ENCODE measurements at regions not wholly inside any gene's neighbourhood (a gene's known extent, or its start where the extent isn't known, plus 50 kb on each side); places are given as distances from the start of the nearest gene placed in this dataset.

DNA sequence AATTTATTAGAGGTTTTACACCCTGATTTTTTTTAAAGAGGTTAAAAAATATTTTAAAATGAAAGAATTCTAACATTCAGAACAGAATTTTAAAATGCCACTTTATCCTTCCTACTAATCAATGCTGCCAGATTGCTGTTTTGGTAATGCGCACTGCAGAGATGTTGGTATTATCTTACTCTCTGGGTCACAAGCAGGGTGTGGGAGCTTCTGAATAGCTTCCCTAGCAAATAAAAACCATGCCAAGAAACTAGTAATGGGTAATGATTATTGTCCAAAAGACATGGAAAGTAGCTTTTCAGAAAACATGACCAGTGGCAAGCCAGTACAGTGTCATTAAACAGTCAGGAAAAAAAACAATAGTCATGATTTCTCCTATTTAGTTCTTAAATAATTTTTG lies 205.4 kb downstream of the TPBG start:
- TF ChIP-seq, protein P1, sequence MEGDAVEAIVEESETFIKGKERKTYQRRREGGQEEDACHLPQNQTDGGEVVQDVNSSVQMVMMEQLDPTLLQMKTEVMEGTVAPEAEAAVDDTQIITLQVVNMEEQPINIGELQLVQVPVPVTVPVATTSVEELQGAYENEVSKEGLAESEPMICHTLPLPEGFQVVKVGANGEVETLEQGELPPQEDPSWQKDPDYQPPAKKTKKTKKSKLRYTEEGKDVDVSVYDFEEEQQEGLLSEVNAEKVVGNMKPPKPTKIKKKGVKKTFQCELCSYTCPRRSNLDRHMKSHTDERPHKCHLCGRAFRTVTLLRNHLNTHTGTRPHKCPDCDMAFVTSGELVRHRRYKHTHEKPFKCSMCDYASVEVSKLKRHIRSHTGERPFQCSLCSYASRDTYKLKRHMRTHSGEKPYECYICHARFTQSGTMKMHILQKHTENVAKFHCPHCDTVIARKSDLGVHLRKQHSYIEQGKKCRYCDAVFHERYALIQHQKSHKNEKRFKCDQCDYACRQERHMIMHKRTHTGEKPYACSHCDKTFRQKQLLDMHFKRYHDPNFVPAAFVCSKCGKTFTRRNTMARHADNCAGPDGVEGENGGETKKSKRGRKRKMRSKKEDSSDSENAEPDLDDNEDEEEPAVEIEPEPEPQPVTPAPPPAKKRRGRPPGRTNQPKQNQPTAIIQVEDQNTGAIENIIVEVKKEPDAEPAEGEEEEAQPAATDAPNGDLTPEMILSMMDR (conservative IDR thresholded peaks at IDR 0.05 in 1 of 2, IDR thresholded peaks at IDR 0.05 in 1 of 2; ENCODE audit: extremely low read depth in 1 of 2, insufficient read depth in 1 of 2, low read depth in 1 of 2, low read length in 2 of 2), result no peak
- TF ChIP-seq EZH2 (IDR thresholded peaks at IDR 0.05; ENCODE audit: borderline replicate concordance, low read length), result no peak
